ENCODE measurements at regions not wholly inside any gene's neighbourhood (a gene's known extent, or its start where the extent isn't known, plus 50 kb on each side); places are given as distances from the start of the nearest gene placed in this dataset.

GRCh38 chr6:112951829-112952228 lies 604.7 kb downstream of the RFPL4B start:
- no peak for TF ChIP-seq REST (IDR thresholded peaks at IDR 0.05; ENCODE audit: insufficient read depth in 1 of 2, low read depth in 2 of 2, low read length in 2 of 2)
- no peak for TF ChIP-seq POLR2AphosphoS5 (IDR thresholded peaks at IDR 0.05; ENCODE audit: low read depth, low read length)
- TF ChIP-seq TAF1 (IDR thresholded peaks at IDR 0.05; ENCODE audit: borderline replicate concordance, insufficient read depth, low read length): no peak
- TF ChIP-seq SIN3A (IDR thresholded peaks at IDR 0.05; ENCODE audit: borderline replicate concordance, insufficient read depth, low read length): no peak
- no peak for TF ChIP-seq FOXP2 (optimal IDR thresholded peaks at IDR 0.05; ENCODE audit: borderline replicate concordance, extremely low read depth, extremely low read length, insufficient read depth)
